GM21723 (cell line): ENCODE measurements at regions not wholly inside any gene's neighbourhood (a gene's known extent, or its start where the extent isn't known, plus 50 kb on each side); places are given as distances from the start of the nearest gene placed in this dataset.
"Not testable (repeated sequence)": the region's sequence is repeated elsewhere in the genome, so short reads cannot be mapped to it uniquely, and the experiment has no call there.

Source experiments
- ATAC-seq: cut with Tn5 transposase; IDR thresholded peaks from one replicate; pipeline ENCODE4 v1.9.1; 2021; ENCODE audit warnings: mild to moderate bottlenecking, moderate library complexity; ENCODE audit not compliant: unreplicated experiment

DNA sequence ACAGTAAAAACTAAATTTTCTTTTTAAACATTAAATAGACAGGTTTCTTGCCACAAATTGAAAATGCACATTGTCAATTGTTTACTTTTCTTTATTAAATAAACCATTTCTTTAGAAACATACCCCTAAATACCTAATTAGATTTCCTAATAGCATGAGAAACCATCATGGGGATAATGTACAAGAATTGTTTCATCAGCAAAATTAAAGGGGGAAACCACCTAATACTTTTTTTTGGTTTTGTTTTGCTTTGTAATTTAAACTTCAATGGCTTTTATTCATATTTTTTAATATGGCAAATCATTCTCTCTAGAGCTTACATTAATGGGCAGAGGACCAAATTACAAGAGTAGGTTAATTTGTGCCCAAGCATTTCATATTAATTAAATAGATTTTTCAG lies 987.9 kb downstream of the EPHA7 start:
- ATAC-seq = no peak

- ATAC-seq = no peak
Observed at GRCh38 chr6:92428448-92428847, 990.9 kb downstream of the EPHA7 start.

DNA sequence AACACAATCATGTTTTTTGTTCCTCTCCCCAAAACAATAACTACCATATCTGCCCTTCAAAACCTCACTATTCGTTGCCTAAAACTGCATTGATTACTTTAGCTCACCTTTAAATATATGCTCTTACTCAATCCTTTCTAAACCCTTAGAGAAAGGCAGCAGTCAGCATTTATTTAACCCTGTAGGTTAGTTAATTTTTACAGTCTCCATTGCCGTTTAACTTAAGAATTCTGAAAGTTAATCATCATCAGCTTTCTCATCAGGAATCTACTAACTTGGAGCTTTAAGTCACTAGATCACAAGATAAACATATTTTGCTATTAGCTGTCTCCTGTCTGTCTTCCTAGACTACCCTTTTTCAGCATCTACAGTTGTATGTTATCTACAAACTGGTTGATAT lies 991.9 kb downstream of the EPHA7 start:
- no peak for ATAC-seq

DNA sequence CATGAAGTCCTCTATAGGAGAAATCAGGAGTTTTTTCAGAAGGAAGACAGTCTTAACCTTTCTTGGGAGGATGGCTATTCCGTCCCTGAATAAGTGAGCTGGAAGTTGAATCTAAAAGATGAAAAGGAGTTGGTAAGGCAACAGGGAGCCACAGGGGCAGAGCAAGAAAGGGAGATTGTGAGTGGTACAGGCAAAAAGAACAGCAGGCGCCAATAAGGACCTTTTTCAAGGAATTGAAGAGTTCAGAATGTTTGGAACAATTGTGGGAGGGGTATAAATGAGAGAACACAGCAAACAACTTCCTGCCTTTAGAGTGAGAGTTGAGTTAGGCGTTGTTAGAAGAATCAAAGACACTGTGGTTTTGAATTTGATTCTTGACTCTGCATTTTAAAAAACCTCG lies 1003.7 kb downstream of the EPHA7 start:
- no peak for ATAC-seq

DNA sequence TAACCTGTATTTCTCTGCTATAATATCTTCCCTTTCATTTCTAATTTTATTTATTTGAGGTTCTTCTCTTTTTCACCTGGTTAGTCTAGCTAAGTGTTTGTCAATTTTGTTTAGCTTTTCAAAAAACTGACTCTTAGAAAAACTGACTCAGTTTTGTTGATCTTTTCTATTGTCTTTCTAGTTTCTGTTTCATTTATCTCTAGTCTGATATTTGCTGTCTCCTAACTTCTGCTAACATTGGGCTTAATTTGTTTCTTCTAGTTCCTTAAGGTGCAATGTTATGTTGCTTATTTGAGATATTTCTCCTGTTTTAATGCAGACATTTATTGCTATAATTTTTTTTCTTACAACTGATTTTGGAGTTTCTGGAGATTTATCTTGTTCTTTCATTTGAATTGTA lies 1011.0 kb downstream of the EPHA7 start:
- ATAC-seq = no peak

DNA sequence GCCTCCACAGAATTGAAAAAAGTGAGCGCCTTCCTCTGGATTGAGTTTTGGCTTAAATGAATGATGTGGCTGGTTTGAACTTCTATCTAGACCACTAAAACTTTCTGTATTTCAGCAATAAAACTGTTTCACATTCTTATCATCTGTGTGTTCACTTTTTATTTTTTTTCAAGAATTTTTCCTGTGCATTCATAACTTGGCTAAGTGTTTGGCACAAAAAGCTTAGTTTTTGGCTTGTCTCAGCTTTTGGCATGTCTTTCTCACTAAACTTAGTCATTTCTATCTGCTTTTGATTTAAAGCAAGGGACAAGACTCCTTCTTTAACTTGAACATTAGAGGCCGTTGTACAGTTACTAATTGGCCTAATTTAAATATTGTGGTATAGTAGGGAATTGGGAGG lies 1015.1 kb downstream of the EPHA7 start:
- ATAC-seq = no peak

GRCh38 chr6:92399911-92400310 lies 1019.4 kb downstream of the EPHA7 start:
- ATAC-seq = no peak

GRCh38 chr6:92388706-92389105 lies 1030.7 kb downstream of the EPHA7 start:
- not testable (repeated sequence) for ATAC-seq

DNA sequence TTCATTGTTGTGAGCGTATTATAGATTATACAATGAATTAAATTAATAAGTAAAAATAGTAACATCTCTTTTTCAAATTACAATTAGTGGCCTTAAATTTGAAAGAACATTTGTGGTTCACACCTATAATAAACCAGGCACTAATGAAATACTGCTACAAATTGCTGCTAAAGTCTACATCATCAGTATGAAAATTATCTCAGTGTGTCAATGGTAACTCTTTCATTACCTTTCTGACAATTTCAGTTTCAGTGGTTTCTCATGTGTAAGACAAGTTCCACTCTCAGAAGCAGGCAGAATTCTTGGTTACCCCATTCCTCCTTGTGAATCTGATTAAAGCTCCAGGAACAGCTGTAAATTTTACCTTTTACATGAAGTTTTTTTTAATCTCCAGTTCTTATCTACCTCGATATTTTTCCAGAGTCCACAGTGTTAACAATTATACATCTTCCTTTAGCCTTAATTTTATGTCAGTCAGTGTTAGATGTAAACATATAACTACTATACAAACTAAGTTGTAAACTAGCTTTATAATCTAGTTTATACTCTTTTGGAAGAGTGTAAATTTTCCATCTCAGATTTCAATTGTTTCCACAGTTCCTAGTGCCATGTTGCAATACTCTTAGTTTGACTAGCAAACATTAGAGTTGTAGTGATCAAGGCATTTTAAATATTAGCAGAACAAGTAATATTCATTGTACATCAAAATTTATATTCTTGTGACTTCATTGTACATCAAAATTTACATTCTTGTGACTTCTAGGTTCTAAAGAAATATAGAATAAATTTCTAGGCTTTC lies 1038.4 kb downstream of the EPHA7 start:
- no peak for ATAC-seq

DNA sequence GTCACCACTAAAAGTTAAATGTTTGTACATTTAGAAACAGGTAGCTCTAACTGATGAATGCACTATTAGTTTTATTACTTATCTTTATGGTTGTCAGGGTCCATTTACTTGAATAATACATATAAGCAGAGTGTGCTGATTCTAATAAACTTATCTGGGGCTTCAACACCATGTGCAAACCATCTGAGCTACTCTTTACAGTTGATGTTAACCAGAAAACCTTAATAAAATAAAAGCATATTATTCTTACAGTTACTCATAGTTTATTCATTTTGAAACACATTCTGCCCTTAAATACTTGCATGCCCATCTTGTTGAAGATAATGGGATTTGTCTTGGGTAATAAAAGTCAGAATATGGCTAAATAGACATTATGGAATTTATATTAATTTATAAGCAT lies 1042.2 kb downstream of the EPHA7 start:
- no peak for ATAC-seq

DNA sequence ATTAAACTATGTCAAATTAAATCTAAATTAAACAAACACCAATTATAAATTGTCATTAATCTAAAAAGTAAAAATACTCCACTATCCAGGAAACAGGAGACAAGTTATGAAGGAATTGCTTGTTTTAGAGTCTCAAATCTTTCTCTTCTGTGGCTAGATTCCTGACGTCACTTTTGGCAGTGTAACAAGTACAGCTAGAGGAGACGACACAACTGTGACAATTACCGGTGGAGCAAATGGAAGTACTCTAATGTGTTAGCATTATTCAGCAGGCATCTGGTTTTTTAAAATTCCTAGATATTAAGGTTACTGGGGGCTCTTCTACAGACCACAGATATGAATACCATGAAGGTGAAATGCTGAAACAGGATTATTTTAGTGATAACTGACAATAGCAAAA lies 1042.7 kb downstream of the EPHA7 start:
- ATAC-seq = no peak

GRCh38 chr6:92371211-92372208 lies 1047.8 kb downstream of the EPHA7 start:
- no peak for ATAC-seq

- no peak for ATAC-seq
Observed at GRCh38 chr6:92369309-92369708, 1050.0 kb downstream of the EPHA7 start.

DNA sequence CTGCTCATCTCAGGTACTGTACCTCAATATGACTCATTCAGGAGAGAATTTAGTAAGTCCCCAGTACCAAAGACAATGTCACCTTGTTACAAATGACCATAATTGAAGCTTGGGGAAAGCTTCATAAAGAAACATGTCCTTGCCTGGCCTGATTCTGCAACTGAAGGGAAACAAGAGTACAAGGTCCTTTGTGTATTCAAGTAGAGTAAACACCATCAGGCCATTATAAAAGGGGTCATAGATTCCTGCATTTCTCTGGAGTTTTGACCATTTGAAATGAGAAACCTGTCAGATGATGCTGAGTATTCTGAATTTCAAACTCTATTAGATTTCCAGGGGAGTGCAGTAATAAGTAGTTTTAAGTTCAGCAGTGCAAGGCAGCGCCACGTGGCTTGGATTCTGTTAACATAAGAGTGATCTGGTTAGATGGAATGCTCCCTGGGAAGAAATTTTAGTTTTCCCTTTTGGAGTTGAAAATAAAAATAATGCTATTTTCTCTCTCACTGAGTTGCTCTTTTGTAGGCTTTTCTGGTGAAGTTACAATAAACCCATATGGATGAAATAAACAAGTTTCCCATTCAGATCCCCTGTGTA lies 1054.3 kb downstream of the EPHA7 start:
- no peak for ATAC-seq

GRCh38 chr6:92363111-92363510 lies 1056.2 kb downstream of the EPHA7 start:
- ATAC-seq = no peak

DNA sequence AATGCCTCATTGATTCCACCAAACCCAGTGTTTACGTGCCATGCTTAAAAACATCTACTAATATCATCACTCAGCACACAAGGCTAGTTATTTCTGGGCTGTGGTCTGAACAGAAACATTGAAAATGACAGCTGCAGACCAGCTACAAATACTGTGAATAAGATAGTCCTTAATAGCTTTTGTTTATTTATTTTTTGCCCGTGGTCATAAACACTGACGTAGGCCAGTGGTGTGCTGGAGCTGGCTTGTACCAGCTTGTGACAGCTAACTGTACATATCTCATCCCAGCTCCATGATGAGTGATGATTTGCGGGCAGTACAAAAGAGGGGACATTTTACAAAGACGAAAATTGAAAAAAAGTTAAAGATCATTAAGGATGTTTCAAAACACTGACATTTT lies 1057.0 kb downstream of the EPHA7 start:
- no peak for ATAC-seq

DNA sequence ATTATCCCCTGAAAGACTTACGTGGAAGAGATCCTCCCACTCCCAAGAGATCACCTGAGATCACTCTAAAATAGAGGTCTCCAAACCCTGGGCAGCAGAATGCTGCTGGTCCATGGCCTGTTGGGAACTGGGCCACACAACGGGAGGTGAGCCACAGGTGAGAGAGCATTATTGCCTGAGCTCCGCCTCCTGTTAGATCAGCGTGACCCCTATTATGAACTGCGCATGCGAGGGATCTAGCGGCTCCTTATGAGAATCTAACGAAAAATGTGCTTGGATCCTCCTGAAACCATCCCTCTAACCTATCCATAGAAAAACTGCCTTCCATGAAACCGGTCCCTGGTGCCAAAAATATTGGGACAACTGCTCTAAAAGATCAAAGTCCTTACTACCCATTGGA lies 1057.4 kb downstream of the EPHA7 start:
- no peak for ATAC-seq

- no peak for ATAC-seq
Observed at GRCh38 chr6:92354270-92354829, 1065.0 kb downstream of the EPHA7 start.

- ATAC-seq = no peak
Observed at GRCh38 chr6:92352130-92352529, 1067.2 kb downstream of the EPHA7 start.

DNA sequence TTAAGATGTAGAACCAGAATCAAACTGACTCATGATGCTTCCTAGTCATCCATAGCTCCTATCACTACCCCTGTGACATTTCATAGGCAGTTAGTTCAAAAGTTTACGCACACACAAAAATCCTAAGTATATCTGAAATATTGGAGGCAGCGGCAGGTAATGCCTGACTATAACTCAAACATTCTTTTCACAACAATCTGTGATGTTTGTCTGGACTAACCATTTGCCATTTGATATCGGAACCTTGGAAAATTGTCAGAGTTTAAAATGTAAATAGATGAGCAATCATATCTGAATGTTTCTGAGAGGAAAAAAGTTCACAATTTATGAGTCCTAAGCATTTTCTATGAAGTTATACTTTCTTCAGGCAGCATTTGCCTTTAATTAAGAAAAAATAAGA lies 1078.2 kb downstream of the EPHA7 start:
- ATAC-seq = no peak

DNA sequence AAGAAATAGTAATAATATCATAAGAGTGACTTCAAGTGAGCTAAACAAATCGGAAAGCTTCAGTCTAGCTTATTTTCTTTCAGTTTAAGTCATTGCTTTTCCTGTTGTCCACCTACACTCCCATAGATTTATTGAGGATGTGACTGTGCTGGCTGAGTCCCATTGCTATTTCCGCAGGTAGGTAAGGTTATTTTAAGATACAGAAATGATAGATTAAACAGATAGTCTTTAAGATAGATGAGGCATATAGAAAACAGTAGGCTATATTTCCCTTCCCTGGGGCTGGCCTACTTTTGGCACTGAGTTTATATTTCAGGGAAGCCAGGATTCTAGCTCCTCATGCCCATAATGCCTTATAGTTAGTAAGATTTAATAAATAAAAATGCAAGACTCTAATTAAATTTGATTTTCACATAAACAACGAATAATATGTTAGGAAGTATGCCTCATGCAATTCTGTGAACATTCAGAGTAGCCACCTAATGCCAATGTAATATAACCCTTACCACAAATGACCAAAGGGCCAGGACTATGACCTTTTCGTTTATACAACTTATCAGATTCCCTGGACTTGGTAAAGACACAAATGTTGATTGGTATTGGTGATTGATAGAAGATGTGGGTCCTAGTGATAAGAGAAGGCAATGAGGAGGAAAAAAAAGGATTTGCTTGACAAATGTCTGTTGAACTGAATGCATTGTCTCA lies 1079.3 kb downstream of the EPHA7 start:
- ATAC-seq = no peak
